Esophagus muscularis mucosa (tissue), 4 donors: ENCODE measurements at regions not wholly inside any gene's neighbourhood (a gene's known extent, or its start where the extent isn't known, plus 50 kb on each side); places are given as distances from the start of the nearest gene placed in this dataset.

Experiments used
- EP300 ChIP-seq: sonication (generic); formaldehyde crosslinking; IDR thresholded peaks from one replicate; pipeline ENCODE4 v1.6.1; 2017; ENCODE audit warnings: antibody characterized with exemption
- POLR2AphosphoS5 ChIP-seq, 2 donors: sonication (generic); formaldehyde crosslinking; IDR thresholded peaks; one replicate each; pipeline ENCODE4 v1.6.1; 2017; ENCODE audit warnings: antibody characterized with exemption in 2 of 2
- TF ChIP-seq, protein P1 (sequence below), 3 experiments: fragments of 200-600 bp in 2 of 3; fragments of 450-650 bp in 1 of 3; sonication (generic) in 2 of 3; IDR thresholded peaks; one replicate each; pipeline ENCODE4 v1.5.1; 2017 to 2019; ENCODE audit warnings: antibody characterized with exemption in 3 of 3, mild to moderate bottlenecking in 2 of 3, moderate library complexity in 1 of 3

DNA sequence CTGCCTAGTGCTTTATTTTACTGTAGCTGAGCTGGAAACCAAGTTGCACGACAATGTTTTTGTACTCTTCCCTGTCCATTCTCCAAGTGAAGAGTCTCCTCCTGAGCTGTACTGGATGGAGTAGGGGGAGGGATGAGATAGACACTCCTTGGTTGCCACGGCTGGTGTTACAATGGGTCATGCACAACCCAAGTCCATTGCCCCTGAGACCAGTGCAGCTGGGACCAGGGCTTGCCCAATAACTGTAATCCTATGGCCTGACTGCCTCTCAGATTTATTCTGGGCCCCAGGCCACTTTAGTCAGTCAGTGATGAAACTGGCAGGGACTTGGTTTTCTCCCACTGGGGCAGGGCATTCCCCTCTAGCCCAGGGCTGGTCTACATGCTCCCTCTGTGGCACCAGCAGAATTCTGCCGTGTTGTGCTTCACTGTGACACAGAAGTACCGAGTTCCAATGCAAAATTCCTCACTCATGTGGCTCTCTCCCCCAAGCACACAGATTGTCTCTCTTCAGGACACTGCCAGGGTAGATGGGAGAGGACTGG lies 203.3 kb upstream of the PCDH18 start:
- TF ChIP-seq POLR2AphosphoS5 (IDR thresholded peaks at IDR 0.05) (no peak), EP300 (no peak)
- TF ChIP-seq, protein P1, sequence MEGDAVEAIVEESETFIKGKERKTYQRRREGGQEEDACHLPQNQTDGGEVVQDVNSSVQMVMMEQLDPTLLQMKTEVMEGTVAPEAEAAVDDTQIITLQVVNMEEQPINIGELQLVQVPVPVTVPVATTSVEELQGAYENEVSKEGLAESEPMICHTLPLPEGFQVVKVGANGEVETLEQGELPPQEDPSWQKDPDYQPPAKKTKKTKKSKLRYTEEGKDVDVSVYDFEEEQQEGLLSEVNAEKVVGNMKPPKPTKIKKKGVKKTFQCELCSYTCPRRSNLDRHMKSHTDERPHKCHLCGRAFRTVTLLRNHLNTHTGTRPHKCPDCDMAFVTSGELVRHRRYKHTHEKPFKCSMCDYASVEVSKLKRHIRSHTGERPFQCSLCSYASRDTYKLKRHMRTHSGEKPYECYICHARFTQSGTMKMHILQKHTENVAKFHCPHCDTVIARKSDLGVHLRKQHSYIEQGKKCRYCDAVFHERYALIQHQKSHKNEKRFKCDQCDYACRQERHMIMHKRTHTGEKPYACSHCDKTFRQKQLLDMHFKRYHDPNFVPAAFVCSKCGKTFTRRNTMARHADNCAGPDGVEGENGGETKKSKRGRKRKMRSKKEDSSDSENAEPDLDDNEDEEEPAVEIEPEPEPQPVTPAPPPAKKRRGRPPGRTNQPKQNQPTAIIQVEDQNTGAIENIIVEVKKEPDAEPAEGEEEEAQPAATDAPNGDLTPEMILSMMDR (IDR thresholded peaks at IDR 0.05): no peak
